ENCODE measurements at regions not wholly inside any gene's neighbourhood (a gene's known extent, or its start where the extent isn't known, plus 50 kb on each side); places are given as distances from the start of the nearest gene placed in this dataset.
A peak's percentile ranks its signal among the peaks of the same experiment; 100 is the strongest.

DNA sequence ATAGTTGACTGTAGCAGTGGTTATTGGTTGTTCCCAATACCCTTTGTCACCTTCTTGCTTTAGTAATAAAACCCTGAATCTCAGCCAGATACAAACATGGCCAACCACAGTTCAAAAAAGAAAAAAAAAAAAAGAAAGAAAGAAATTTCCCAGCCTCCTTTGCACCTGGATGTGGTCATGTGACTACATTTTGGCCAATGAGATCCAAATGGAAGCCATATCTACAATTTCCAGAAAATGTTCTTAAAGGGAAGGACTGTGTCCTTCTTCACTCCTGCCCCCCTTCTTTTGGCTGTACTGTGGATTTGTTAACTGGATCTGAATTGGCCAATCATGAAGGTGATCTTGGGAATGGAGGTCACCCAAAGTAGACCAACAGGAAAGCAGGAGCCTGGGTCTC is 141.9 kb downstream of the SOX9 start:
- H3K4me3 Mint-ChIP-seq, result no peak overlapping the region
- no peak overlapping the region for H3K27ac Mint-ChIP-seq

DNA sequence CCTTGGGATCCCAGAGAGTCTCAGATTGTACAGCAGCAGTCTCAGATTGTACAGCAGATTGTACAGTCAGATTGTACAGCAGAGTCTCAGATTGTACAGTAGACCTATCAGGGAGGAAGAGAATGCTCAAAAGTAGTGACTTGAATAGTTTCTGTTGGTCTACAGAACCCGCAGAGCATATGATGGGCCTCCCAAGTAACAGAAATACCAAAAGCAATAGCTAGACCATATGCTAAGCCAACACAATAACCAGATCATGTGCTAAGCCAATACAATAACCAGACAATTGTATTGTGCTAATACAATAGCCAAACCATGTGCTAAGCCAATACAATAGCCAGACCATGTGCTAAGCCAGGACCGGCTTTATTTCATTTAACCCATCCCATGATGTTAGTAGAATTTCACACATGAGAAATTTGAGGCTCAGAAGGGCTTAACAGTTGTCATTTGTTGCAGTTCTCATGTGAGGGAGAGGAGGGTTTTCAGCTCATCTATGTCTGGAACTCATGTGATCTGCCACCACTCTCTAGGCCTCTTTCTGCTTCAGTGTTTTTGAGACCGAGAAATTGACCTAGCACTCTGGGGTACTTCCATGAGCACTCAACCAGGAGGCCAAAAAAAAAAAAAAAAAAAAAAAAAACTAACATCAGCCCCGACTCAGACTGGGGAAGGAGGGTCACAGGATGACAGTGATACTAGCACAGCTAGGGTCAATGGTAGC is 144.0 kb downstream of the SOX9 start:
- H3K4me3 Mint-ChIP-seq, result peak overlapping the region in 1 of 4 donors; percentile 14
- H3K27me3 Mint-ChIP-seq, result peaks cover 2% of the 10 kb centered on the region
- H3K4me1 Mint-ChIP-seq, result no peaks in the 10 kb centered on the region
- H3K9me3 Mint-ChIP-seq, result peaks cover 0 to 10% (median 6%) of the 10 kb centered on the region in 3 donors
- no peaks in the 10 kb centered on the region for H3K36me3 Mint-ChIP-seq
- no peak overlapping the region for H3K27ac Mint-ChIP-seq

More for the DNA sequence above, 141.9 kb downstream of the SOX9 start:
- Mint-ChIP-seq H3K4me1 (no peaks in the 10 kb centered on the region), H3K36me3 (no peaks in the 10 kb centered on the region), H3K27me3 (peaks cover 2% of the 10 kb centered on the region), H3K9me3 (peaks cover 5 to 12% (median 6%) of the 10 kb centered on the region in 3 donors)

DNA sequence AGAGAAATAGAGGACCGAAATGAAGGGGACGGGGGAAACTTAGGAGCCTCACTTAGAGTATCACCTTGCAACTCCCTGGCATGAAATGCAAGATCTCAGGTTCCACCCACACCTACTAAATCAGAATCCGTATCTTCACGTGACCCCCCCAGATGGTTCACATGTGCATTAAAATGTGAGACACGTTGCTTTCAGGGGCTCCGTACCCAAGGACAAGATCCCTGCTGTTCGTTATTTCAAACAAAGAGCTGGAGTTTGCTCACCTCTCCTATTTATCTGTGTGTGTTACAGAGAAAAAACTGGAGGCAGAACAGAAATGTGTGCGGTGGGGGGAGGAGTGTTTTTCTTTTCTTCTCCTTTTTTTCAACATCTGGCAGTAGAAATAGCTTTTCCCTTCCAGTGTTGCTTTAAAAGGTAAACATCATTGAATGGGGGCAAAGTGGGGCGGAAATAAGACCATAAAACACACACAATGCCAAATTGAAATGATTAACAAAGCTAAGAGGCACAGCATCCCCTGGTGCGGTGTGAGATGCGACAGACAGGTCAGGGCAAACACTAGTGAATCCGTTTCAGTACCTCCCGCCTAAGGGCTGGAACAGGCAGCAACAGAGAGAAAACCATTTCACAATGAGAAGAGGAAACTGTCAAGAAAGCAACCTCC is 145.4 kb downstream of the SOX9 start:
- Mint-ChIP-seq H3K27ac (no peak overlapping the region), H3K9me3 (peaks cover 0 to 9% (median 5%) of the 10 kb centered on the region in 3 donors), H3K27me3 (peaks cover 6% of the 10 kb centered on the region), H3K36me3 (no peaks in the 10 kb centered on the region), H3K4me3 (no peak overlapping the region), H3K4me1 (no peaks in the 10 kb centered on the region)

DNA sequence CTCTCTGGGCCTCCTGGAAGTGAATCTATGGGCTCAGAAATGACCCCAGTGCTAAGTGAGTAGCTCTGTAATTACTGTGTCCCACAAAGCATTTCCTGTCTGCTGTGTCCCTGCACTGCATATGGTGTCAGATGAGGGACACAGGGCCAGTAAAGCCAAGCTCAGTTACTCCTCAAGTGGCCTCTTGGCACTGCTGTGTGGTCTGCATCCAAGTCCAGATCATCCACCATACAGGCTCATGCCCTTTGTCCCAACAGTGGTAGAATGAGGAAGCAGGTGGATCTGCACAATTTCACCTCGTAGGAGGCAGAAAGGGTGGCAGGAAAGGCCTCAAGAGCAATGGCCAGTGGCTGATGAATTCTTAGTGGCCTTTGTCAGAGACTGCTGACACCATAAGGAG is 146.8 kb downstream of the SOX9 start:
- H3K4me3 Mint-ChIP-seq, result no peak overlapping the region
- H3K27ac Mint-ChIP-seq, result no peak overlapping the region
- peaks cover 6% of the 10 kb centered on the region for H3K27me3 Mint-ChIP-seq
- peaks cover 0 to 7% (median 0%) of the 10 kb centered on the region in 3 donors for H3K9me3 Mint-ChIP-seq
- no peaks in the 10 kb centered on the region for H3K4me1 Mint-ChIP-seq
- H3K36me3 Mint-ChIP-seq, result no peaks in the 10 kb centered on the region

DNA sequence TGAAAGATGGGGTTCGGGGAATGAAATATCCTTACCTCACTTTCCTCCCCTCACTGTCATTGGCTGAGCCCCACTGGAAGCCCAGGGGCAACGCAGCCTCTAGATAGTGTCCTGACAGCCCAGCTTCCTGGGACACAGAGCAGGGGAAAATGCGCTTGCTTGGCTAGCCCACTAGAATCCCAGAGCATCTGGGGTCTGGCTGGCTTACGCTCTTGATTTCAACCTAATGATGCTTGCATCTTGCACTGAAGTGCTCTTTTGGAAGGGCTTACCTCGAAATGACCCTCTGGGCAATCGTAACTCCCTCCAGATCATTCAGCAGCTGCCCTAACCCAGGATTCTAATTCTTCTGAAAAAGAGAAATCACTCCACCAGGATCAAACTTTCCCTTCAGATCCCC is 147.6 kb downstream of the SOX9 start:
- Mint-ChIP-seq H3K9me3 (peaks cover 0 to 7% (median 0%) of the 10 kb centered on the region in 3 donors), H3K4me3 (no peak overlapping the region), H3K36me3 (no peaks in the 10 kb centered on the region), H3K27me3 (peaks cover 6% of the 10 kb centered on the region), H3K4me1 (no peaks in the 10 kb centered on the region), H3K27ac (no peak overlapping the region)

DNA sequence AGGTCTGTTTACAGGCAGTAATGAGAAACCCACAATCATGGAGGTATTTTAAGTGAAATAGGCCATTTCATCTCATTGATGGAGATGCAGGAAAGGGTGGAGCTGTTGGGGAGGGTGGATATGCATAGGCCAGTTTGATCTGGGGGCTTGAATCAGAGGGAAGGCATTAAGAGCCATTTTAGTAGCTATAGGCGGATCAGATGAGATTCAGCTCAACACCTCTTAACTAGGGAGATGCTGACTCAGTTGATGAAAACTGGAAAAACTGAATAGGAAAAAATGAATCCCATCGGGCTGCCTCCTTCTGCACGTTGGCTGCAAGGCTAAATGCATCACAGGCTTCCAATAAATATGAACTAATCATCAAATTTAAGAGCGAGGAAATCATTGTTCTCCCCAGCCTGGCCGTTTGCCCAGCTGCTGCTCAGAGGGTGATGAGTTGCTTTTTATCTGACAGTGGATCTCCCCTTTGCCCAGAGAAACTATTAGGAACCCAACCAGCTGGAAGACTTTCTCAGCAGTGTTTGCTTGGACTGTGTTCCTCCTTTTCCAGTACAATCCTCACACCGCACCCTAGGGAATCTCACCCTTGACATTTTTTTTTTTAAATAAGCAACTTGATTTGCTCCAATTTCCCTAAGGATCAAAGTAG is 149.6 kb downstream of the SOX9 start:
- Mint-ChIP-seq H3K9me3 (no peaks in the 10 kb centered on the region), H3K36me3 (no peaks in the 10 kb centered on the region), H3K4me1 (no peaks in the 10 kb centered on the region), H3K27me3 (peaks cover 6% of the 10 kb centered on the region), H3K27ac (no peak overlapping the region), H3K4me3 (no peak overlapping the region)

DNA sequence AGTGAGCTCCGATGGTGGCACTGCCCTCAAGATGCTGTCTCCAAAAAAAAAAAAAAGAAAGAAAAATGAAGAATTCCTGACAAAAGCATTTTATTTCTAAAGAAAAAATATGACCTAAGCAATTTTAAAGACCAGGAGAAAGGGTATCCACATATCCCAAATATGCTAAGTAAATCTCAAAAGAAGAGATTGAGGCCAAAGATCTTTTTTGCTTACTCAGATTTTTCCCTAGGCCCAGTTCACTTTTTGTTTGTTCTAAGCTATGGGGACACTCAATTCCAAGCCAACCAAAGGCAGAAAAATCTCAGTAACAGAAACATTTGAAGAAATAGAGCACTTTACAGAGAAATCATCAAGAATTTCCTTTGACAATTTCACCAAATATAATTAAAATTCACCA is 150.8 kb downstream of the SOX9 start:
- peaks cover 4% of the 10 kb centered on the region for H3K27me3 Mint-ChIP-seq
- H3K4me3 Mint-ChIP-seq, result no peak overlapping the region
- no peak overlapping the region for H3K27ac Mint-ChIP-seq
- no peaks in the 10 kb centered on the region for H3K4me1 Mint-ChIP-seq
- no peaks in the 10 kb centered on the region for H3K9me3 Mint-ChIP-seq
- H3K36me3 Mint-ChIP-seq, result no peaks in the 10 kb centered on the region

DNA sequence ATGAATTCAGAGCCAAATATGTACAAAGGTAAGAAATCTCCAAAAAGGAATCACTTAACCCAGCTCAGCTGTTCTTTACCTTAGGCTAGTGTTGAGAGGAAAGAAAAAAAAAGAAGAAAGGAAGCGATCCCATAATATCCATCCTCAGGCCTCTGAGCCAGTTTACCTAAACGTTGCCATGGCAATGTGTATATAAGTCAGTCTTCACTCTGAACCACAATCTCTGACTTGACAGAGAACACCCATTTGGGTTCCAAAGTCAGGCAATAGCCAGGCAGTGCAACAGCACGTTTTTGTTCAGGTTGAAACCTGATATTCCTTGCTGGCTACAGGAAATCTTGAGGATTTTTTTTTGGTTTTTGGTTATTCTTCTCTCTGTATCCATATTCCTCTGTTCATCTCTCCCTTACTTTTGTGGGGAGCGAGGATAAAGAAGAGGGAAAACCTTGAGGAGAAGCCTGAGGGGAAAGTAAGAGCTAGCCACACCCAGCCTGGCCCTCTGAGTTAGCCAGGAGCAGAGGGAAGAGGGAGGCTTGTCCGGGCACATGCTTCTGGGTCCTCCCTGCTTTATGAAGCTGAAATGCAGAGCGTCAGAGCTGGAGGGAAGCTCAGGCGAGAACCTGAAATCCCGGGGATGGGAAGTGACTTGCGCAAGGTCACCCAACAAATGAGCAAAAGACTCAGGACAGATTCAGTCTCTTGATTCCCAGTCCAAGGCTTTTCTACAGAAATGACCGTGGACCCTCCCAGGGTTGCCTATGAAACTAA is 152.7 kb downstream of the SOX9 start:
- H3K27ac Mint-ChIP-seq, result no peak overlapping the region
- H3K9me3 Mint-ChIP-seq, result no peaks in the 10 kb centered on the region
- H3K4me1 Mint-ChIP-seq, result no peaks in the 10 kb centered on the region
- peaks cover 4% of the 10 kb centered on the region for H3K27me3 Mint-ChIP-seq
- H3K4me3 Mint-ChIP-seq, result no peak overlapping the region
- H3K36me3 Mint-ChIP-seq, result no peaks in the 10 kb centered on the region

DNA sequence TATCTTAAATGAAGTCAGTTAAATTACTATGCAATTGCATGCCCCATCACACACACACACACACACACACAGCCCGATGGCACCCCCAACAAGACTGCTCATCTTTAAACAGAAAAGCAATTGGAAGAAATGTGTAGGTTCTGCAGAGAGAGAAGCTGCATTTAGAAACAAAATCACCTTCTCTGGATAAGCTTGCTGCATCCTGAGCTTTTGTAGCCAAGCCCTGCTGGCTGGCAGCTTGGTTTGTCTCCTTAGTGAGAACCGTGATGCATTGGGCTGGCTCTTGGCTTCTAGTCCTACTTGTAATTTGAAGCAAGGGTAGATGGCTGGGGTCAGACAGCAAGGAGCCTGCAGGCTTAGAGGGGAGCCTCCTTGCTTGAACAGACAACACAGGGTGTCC is 153.8 kb downstream of the SOX9 start:
- H3K36me3 Mint-ChIP-seq, result no peaks in the 10 kb centered on the region

DNA sequence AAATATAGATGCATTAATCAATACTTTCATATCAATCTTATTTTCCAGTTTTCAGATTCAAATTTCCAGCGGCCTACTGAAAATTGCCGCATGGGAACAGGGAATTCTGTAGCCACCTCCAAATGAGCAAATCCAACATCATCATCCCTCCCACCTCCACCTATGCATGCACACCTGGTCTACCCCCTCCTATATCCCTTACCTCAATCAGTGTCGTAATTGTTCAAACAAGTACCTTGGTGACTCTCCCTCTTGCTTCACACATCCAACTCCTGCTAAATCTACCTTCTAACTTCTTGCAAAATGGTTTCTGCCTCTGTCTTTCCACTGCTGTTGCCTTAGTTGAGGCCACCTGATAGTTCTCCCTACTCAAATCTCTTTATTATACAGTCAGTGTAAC is 160.1 kb downstream of the SOX9 start:
- H3K4me3 Mint-ChIP-seq, result no peak overlapping the region
- no peaks in the 10 kb centered on the region for H3K27me3 Mint-ChIP-seq
- H3K4me1 Mint-ChIP-seq, result peaks cover 0 to 5% (median 0%) of the 10 kb centered on the region in 3 donors
- no peak overlapping the region for H3K27ac Mint-ChIP-seq
- H3K36me3 Mint-ChIP-seq, result no peaks in the 10 kb centered on the region
- H3K9me3 Mint-ChIP-seq, result peaks cover 0 to 7% (median 0%) of the 10 kb centered on the region in 3 donors

More for the DNA sequence above, 153.8 kb downstream of the SOX9 start:
- peaks cover 0 to 3% (median 0%) of the 10 kb centered on the region in 3 donors for H3K9me3 Mint-ChIP-seq
- H3K27ac Mint-ChIP-seq, result no peak overlapping the region
- H3K4me1 Mint-ChIP-seq, result peaks cover 0 to 2% (median 0%) of the 10 kb centered on the region in 3 donors
- no peak overlapping the region for H3K4me3 Mint-ChIP-seq
- H3K27me3 Mint-ChIP-seq, result peaks cover 4% of the 10 kb centered on the region

DNA sequence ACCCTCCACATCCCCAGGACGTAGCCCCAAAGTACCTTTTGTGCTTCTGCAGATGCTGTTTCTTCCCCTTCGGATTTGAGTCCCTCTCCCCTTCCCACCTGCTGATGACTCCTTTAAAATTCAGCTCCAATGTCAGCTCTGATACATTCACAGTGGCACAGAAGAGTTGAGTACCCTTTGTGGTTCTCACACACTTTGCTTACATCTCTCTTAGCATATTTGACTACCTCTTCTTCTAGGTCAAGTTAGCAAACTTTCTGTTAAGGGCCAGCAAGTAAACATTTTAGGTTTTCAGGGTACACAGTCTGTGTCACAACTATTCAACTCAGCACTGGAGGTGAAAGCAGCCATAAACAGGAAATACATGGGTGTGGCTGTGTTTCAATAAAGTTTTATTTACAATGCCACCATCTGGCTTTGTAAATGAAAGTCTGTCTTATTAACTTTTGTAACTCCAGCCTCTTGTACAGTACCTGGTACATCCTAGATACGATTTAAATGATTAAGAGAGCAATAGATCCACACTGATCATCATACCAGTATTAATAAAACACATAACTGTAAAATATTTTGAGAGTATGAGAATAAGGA is 161.7 kb downstream of the SOX9 start:
- H3K27ac Mint-ChIP-seq, result no peak overlapping the region

DNA sequence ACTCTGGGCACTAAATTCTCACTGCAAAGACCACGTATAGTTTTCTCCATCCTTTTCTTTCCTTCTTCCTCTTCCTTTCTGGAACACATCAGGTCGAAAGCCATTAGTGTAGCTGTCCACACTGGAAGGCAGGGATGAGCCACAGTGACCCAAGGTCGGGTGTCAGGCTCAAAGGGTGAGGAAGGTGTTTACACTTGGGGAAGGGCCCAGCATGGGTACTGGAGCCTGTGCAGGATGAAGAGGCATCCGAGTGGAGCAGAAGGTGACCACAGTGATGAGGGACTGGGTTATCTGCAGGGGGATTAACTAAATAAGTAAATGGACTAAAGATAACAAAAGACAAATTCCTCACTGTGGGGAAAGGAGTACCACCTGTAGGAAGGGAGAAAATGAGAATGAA is 164.0 kb downstream of the SOX9 start:
- Mint-ChIP-seq H3K9me3 (peaks cover 0 to 3% (median 0%) of the 10 kb centered on the region in 3 donors), H3K27ac (no peak overlapping the region), H3K4me1 (peaks cover 0 to 3% (median 0%) of the 10 kb centered on the region in 3 donors)

More for the DNA sequence above, 161.7 kb downstream of the SOX9 start:
- peaks cover 0 to 7% (median 0%) of the 10 kb centered on the region in 3 donors for H3K9me3 Mint-ChIP-seq
- H3K27me3 Mint-ChIP-seq, result peaks cover 2% of the 10 kb centered on the region
- H3K36me3 Mint-ChIP-seq, result no peaks in the 10 kb centered on the region
- H3K4me3 Mint-ChIP-seq, result peak overlapping the region in 1 of 4 donors; percentile 67
- peaks cover 0 to 5% (median 0%) of the 10 kb centered on the region in 3 donors for H3K4me1 Mint-ChIP-seq

DNA sequence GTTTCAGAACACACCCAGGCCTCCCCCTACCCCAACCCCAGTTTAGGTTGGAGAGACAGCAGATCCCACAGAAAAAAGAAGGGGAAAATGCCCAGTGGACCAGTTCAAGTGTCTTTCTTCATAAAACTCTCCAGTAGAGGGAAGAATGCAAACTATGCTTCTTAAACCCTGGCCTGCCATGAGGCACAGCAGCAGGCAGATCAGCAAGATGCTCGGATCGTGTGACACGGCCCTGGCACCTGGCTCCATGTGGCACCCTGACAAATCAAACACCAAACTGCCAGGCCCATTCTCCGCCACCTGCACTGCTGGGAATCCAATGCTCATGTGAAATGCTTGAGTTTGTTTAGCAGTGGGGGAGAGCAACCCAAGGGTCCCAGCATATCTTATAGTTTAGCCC is 166.8 kb downstream of the SOX9 start:
- Mint-ChIP-seq H3K27me3 (peaks cover 2% of the 10 kb centered on the region), H3K36me3 (no peaks in the 10 kb centered on the region), H3K4me3 (no peak overlapping the region), H3K4me1 (no peaks in the 10 kb centered on the region), H3K9me3 (no peaks in the 10 kb centered on the region), H3K27ac (no peak overlapping the region)

More for the DNA sequence above, 164.0 kb downstream of the SOX9 start:
- Mint-ChIP-seq H3K27me3 (peaks cover 2% of the 10 kb centered on the region), H3K36me3 (no peaks in the 10 kb centered on the region), H3K4me3 (no peak overlapping the region)

DNA sequence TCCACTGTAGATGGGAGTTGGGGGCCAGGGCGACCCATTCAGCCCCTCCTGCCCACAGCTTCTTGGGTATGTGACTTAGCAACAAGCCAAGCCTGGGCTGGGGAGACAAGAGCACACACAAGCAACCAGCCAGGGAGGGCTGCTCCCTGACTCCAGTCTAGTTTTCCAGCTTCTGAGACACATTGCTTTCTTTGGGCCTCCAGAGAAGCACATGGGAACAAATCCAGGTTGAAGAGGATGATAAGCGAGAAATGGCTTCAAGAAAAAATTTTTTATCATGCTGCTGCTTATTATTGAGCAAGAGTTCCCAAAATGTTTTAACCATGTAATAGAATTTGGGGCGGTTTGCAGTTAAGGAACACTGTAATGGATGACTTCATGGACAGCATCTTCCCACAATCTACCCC is 173.7 kb downstream of the SOX9 start:
- Mint-ChIP-seq H3K27ac (no peak overlapping the region), H3K4me3 (no peak overlapping the region), H3K27me3 (peaks cover 6% of the 10 kb centered on the region), H3K36me3 (no peaks in the 10 kb centered on the region), H3K4me1 (no peaks in the 10 kb centered on the region), H3K9me3 (peaks cover 0 to 2% (median 0%) of the 10 kb centered on the region in 3 donors)

Data from IgD-negative memory B cell (primary cell).